HUES48 (cell line): ENCODE measurements at regions not wholly inside any gene's neighbourhood (a gene's known extent, or its start where the extent isn't known, plus 50 kb on each side); places are given as distances from the start of the nearest gene placed in this dataset.

Experiments
- H3K27ac ChIP-seq: one replicate; pipeline ENCODE4 v1.7.0; 2013; ENCODE audit warnings: low read depth, low read length, inconsistent platforms
- H3K27me3 ChIP-seq: 2 replicates; pipeline ENCODE4 v1.6.1; 2013; ENCODE audit warnings: mild to moderate bottlenecking, low read length; ENCODE audit not compliant: control insufficient read depth, insufficient read depth
- H3K36me3 ChIP-seq: 2 replicates; pipeline ENCODE4 v1.6.1; 2013; ENCODE audit warnings: low read length; ENCODE audit not compliant: control insufficient read depth, insufficient read depth
- H3K4me1 ChIP-seq: 2 replicates; pipeline ENCODE4 v1.6.1; 2013; ENCODE audit warnings: mild to moderate bottlenecking, low read length; ENCODE audit not compliant: control insufficient read depth, insufficient read depth
- H3K4me3 ChIP-seq: 2 replicates; pipeline ENCODE4 v1.5.1; 2013; ENCODE audit warnings: mild to moderate bottlenecking, low read depth, low read length
- H3K9ac ChIP-seq: 2 replicates; pipeline ENCODE4 v1.6.1; 2013; ENCODE audit warnings: mild to moderate bottlenecking, low read depth, low read length, moderate library complexity
- H3K9me3 ChIP-seq: 2 replicates; pipeline ENCODE4 v1.6.1; 2013; ENCODE audit warnings: low read length; ENCODE audit not compliant: control insufficient read depth, insufficient read depth

DNA sequence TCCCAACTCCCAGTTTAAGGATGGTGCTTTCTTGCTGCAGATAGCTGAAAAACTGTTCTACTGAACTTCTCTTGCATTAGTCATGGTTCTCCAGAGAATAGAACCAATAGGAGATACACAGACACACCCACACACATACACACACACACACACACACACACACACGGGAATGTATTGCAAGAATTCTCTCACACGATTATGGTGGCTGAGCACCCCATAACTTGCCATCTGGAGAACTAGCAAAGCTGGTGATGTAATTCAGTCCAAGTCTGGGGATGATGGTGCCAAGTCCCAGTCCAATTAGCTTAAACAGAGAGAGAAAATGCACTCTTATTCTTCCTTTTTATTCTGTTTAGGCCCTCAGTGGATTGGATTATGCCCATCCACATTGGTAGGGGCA, 643.9 kb downstream of the DIAPH3 start:
- Histone ChIP-seq H3K9me3 (no peaks in the 10 kb centered on the region), H3K4me1 (no peaks in the 10 kb centered on the region), H3K27ac (no peak overlapping the region), H3K36me3 (no peaks in the 10 kb centered on the region), H3K27me3 (no peaks in the 10 kb centered on the region), H3K4me3 (no peak overlapping the region), H3K9ac (no peak overlapping the region)

GRCh38 chr13:59521549-59521948, 642.2 kb downstream of the DIAPH3 start:
- Histone ChIP-seq H3K9ac (no peak overlapping the region), H3K27me3 (no peaks in the 10 kb centered on the region), H3K27ac (no peak overlapping the region), H3K4me3 (no peak overlapping the region), H3K4me1 (no peaks in the 10 kb centered on the region), H3K36me3 (no peaks in the 10 kb centered on the region), H3K9me3 (no peaks in the 10 kb centered on the region)

DNA sequence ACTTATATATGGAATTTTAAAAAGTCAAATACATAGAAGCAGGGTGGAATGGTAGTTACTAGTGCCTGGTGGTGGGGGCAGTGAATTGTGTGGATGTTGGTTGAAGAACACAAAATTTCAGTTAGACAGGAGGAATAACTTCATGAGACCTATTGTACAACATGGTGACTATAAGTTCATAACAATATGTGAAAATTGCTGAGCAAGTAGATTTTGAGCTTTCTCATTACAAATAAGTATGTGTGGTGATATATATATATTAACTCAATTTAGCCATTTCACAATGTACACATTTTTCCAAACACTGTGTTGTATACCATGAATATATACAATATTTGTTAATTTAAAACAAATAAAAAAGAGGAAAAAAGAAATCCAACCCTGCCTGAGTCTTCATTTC, 641.1 kb downstream of the DIAPH3 start:
- Histone ChIP-seq H3K4me1 (no peaks in the 10 kb centered on the region), H3K27me3 (no peaks in the 10 kb centered on the region), H3K9ac (no peak overlapping the region), H3K9me3 (no peaks in the 10 kb centered on the region), H3K4me3 (no peak overlapping the region), H3K36me3 (no peaks in the 10 kb centered on the region), H3K27ac (no peak overlapping the region)

DNA sequence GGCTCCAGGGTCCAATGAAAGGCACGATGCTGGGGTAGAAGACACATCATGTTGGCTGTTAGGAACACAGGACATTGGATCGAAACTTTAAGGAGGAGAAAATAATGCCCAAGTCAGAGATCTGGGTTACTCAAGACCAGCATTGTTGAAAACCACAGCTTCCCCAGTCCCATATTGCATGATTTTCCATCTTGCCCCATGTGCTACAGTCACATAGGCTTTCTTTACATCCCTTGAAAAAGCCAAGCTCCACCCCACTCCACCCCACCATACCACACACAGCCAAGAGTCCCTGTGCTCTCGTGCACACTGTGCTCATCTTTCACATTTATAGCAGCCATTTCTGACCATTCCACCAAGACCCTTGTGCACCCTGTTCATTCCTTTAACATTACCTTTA, 636.2 kb downstream of the DIAPH3 start:
- Histone ChIP-seq H3K9me3 (no peaks in the 10 kb centered on the region), H3K9ac (no peak overlapping the region), H3K36me3 (no peaks in the 10 kb centered on the region), H3K27ac (no peak overlapping the region), H3K27me3 (no peaks in the 10 kb centered on the region), H3K4me1 (peaks cover 16% of the 10 kb centered on the region), H3K4me3 (no peak overlapping the region)

DNA sequence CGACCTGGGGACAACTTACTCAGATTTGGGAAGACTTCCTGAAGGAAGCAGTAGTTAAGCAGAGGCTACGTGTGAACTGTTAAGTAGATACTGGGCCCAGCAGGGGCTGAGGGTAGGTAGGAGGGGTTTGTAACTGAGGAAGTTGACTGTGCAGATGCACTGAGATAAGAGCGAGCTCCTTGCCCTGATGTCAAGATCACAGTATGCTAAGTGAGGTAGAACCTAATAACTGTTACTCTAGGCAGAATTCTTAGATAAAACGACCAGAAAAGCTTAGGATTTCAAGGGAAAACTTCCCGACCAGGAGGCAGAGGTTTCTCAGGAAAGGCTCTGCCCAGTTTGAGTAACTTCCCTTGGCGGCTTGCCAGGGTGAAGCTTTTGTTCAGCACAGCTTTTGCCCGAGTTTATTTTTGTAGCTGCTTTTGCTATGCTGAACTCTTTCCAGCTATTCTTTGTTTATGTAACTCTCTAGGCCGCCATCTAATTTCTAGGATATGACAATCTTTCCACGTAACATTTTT, 632.1 kb downstream of the DIAPH3 start:
- H3K36me3 ChIP-seq, result no peaks in the 10 kb centered on the region
- H3K9ac ChIP-seq, result no peak overlapping the region; the same call in 1 of the 2 replicates
- peaks cover 36% of the 10 kb centered on the region for H3K4me1 ChIP-seq
- H3K27me3 ChIP-seq, result no peaks in the 10 kb centered on the region
- H3K9me3 ChIP-seq, result no peaks in the 10 kb centered on the region
- peak overlapping the region; percentile 68 for H3K27ac ChIP-seq
- peak overlapping the region; percentile 6; the same call in 1 of the 2 replicates for H3K4me3 ChIP-seq

DNA sequence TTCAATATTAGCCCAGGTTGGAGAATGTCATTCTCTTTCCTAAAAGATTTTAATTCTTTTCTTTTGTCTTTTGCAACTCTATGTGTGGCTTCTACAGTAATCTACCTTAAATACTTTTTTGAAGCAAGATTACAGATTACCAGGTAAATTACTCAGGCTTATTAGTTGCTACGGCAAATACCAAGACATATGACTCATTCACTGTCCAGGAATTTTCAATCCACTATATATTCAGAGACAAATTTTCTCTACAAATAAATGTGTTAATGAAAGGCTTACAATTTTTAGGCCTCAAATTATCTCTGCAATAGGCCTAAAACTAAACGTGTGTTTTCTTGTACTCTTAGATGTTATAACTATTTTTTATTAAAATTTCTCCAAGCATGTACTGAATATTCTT, 631.3 kb downstream of the DIAPH3 start:
- no peak overlapping the region for H3K9ac ChIP-seq
- H3K27me3 ChIP-seq, result no peaks in the 10 kb centered on the region
- no peaks in the 10 kb centered on the region for H3K36me3 ChIP-seq
- H3K9me3 ChIP-seq, result no peaks in the 10 kb centered on the region
- H3K27ac ChIP-seq, result no peak overlapping the region
- H3K4me1 ChIP-seq, result peaks cover 36% of the 10 kb centered on the region
- no peak overlapping the region for H3K4me3 ChIP-seq

DNA sequence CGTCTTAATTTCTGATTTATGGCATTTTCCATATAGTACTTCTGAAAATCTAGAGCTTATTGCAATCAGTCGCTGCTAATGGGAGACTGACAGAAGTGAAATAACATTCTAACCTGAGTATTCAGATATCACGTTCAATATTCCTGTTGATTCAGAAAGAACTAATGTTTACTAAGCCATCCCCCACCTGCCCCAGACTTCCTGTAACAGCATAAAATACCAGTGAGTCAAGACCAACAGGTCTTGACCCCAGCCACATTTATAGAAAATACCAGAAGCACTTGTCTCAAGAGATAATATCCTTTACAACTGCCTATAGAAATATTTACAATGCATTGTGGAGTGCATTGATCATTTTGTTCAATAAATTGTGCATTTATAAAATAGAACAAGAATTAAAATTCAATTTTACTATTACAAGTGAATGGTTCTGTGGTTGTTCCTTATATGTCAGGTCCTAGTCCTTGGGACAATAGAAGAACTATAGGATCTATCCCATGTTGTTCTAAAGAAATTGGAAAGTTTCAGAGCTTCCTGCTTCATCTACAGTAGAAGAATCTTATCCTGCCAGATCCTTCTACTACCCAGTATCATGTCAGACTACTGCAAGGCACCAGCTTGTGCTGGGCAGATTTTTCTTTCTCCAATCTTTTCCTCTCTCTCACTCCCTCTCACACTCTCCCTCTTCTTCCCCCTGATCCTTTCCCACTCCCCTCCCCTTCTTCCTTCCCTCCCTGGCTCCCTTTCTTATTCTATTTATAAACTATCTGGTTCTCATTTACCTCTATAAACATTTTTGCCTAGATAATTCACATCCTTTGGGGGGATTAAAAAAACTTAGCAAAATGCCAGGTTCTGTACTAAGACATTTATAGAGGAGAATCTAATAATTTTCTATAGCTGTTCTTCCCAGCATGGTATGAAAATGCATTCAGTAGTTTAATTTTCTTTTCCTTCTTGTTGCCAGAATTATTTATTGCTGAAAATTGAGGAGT, 629.9 kb downstream of the DIAPH3 start:
- Histone ChIP-seq H3K9ac (no peak overlapping the region), H3K27me3 (no peaks in the 10 kb centered on the region), H3K4me1 (peaks cover 36% of the 10 kb centered on the region), H3K4me3 (no peak overlapping the region), H3K9me3 (no peaks in the 10 kb centered on the region), H3K27ac (no peak overlapping the region), H3K36me3 (no peaks in the 10 kb centered on the region)

DNA sequence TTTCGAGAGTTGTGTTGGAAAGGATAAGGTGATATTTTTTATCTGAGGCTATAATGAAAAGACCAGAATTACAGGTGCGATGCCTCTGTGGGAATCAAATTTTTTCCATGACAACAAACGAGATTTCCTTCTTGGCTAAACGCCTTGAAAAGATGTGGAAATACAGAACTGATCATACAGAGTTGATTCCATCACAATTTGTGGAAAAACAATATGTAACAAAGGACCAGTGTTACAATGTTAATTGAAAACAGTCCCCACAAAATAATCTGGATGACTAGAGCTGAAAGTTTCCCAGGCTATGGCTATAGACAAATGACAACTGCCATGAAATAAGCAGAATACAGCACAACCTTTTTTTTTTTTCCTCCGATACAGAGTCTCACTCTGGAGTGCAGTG, 628.9 kb downstream of the DIAPH3 start:
- Histone ChIP-seq H3K27ac (no peak overlapping the region), H3K4me3 (no peak overlapping the region), H3K9ac (no peak overlapping the region), H3K36me3 (no peaks in the 10 kb centered on the region), H3K4me1 (peaks cover 36% of the 10 kb centered on the region), H3K27me3 (no peaks in the 10 kb centered on the region), H3K9me3 (no peaks in the 10 kb centered on the region)

DNA sequence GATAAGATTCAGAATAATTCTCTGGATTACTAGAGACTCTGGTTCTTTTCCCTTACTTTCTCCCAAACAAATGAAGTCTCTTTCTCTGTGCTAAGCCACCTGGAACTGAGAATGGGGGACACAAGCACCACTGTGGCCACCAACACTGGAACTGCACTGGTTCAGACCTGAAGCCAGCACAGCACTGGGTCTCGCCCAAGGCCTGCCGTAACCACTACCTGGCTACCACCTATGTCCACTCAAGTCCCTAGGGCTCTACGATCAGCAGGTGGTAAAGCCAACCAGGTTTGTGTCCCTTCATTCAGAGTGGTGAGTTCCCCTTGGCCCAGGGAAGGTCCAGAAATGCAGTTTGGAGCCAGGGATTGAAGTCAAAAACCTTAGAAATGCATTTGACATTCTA, 626.2 kb downstream of the DIAPH3 start:
- no peak overlapping the region for H3K9ac ChIP-seq
- no peaks in the 10 kb centered on the region for H3K9me3 ChIP-seq
- H3K4me3 ChIP-seq, result no peak overlapping the region
- no peak overlapping the region for H3K27ac ChIP-seq
- no peaks in the 10 kb centered on the region for H3K36me3 ChIP-seq
- no peaks in the 10 kb centered on the region for H3K27me3 ChIP-seq
- peaks cover 26% of the 10 kb centered on the region for H3K4me1 ChIP-seq

- Histone ChIP-seq H3K9me3 (no peaks in the 10 kb centered on the region), H3K27me3 (no peaks in the 10 kb centered on the region), H3K4me1 (peaks cover 20% of the 10 kb centered on the region), H3K36me3 (no peaks in the 10 kb centered on the region), H3K9ac (no peak overlapping the region), H3K4me3 (no peak overlapping the region), H3K27ac (no peak overlapping the region)
These were observed 625.2 kb downstream of the DIAPH3 start for GRCh38 chr13:59538512-59538911.

DNA sequence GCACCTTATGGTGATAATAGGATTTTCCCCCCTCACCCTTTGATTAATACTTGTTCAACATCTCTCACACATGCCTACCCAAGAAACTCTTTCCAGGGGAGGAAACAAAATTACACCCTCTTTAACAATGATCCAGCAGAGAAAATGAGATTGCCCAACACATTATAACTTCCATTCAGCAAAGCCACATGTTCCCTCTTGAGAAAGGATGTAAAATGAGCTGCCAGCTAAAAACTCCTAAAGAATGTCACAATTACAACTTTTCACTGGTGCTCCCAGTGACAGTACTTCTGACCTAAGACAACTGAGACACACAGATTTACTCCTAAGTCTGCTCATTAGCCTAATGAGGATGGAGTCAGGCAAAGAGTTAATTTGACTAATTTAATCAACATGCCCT, 621.4 kb downstream of the DIAPH3 start:
- Histone ChIP-seq H3K27ac (no peak overlapping the region), H3K4me3 (no peak overlapping the region), H3K27me3 (no peaks in the 10 kb centered on the region), H3K36me3 (no peaks in the 10 kb centered on the region), H3K4me1 (peaks cover 19% of the 10 kb centered on the region), H3K9ac (no peak overlapping the region), H3K9me3 (no peaks in the 10 kb centered on the region)
